CD4-positive, alpha-beta T cell (primary cell): ENCODE measurements at regions not wholly inside any gene's neighbourhood (a gene's known extent, or its start where the extent isn't known, plus 50 kb on each side); places are given as distances from the start of the nearest gene placed in this dataset.

Source experiments
- ATAC-seq: fragments of 200-7000 bp; cut with Tn5 transposase; one replicate; pipeline ENCODE4 v1.10.0; 2022; ENCODE audit warnings: mild to moderate bottlenecking; ENCODE audit not compliant: poor library complexity
- CTCF ChIA-PET: fragments of 350-600 bp; sonication (Branson Sonifier 250); formaldehyde crosslinking; loops from one replicate; lab custom pipeline; 2021; ENCODE audit warnings: antibody characterized with exemption, inconsistent platforms; lab: Charles Lee
- POLR2A ChIA-PET: fragments of 350-600 bp; sonication (Branson Sonifier 250); formaldehyde crosslinking; loops from one replicate; lab custom pipeline; 2021; ENCODE audit warnings: antibody characterized with exemption, inconsistent platforms; lab: Charles Lee
- DNase-seq, 14 experiments: peaks; one replicate each; pipeline ENCODE4 v3.0.0-alpha.2; 2013 to 2020; ENCODE audit warnings: mixed read lengths in 2 of 14
- H3K27ac ChIP-seq, 2 donors: one replicate each; pipeline versions ENCODE4 v1.5.1 to v1.7.0; 2013; ENCODE audit warnings: low read length in 2 of 2, low read depth in 1 of 2, mild to moderate bottlenecking in 1 of 2
- H3K27me3 ChIP-seq, 2 experiments: 1 replicate in 1 of 2; 2 replicates in 1 of 2; pipeline versions ENCODE4 v1.6.1 to v1.7.0; 2013; ENCODE audit warnings: low read length in 2 of 2, control low read depth in 1 of 2, mild to moderate bottlenecking in 1 of 2, moderate library complexity in 1 of 2; ENCODE audit not compliant: insufficient read depth in 2 of 2, control insufficient read depth in 1 of 2
- H3K36me3 ChIP-seq: one replicate; pipeline ENCODE4 v1.6.1; 2013; ENCODE audit warnings: low read length, control low read depth; ENCODE audit not compliant: insufficient read depth
- H3K4me1 ChIP-seq: one replicate; pipeline ENCODE4 v1.6.1; 2013; ENCODE audit warnings: low read length, control low read depth; ENCODE audit not compliant: insufficient read depth
- H3K4me3 ChIP-seq: one replicate; pipeline ENCODE4 v1.5.1; 2013; ENCODE audit warnings: mild to moderate bottlenecking, low read length, moderate library complexity
- H3K9me3 ChIP-seq, 2 experiments: 1 replicate in 1 of 2; 2 replicates in 1 of 2; pipeline versions ENCODE4 v1.6.1 to v1.7.0; 2013; ENCODE audit warnings: low read length in 2 of 2, mild to moderate bottlenecking in 2 of 2, control low read depth in 1 of 2, moderate library complexity in 1 of 2; ENCODE audit not compliant: control insufficient read depth in 1 of 2, insufficient read depth in 1 of 2
- H3K27ac Mint-ChIP-seq: one replicate; pipeline ENCODE4 v1.8.0; 2020; ENCODE audit warnings: mixed read lengths
- H3K27me3 Mint-ChIP-seq: one replicate; pipeline ENCODE4 v1.8.0; 2021; ENCODE audit warnings: mixed read lengths
- H3K36me3 Mint-ChIP-seq: one replicate; pipeline ENCODE4 v1.8.0; 2021; ENCODE audit warnings: low read depth, mixed read lengths
- H3K4me1 Mint-ChIP-seq: one replicate; pipeline ENCODE4 v1.8.0; 2021; ENCODE audit warnings: low read depth, mixed read lengths
- H3K4me3 Mint-ChIP-seq: one replicate; pipeline ENCODE4 v1.8.0; 2020; ENCODE audit warnings: mild to moderate bottlenecking, mixed read lengths
- H3K9me3 Mint-ChIP-seq: one replicate; pipeline ENCODE4 v1.8.0; 2020; ENCODE audit warnings: mixed read lengths
- intact Hi-C, 2 experiments: fragments of 100-400 bp; cut with DNase I in 1 of 2; cut with micrococcal nuclease in 1 of 2; formaldehyde crosslinking; loops; one replicate each; pipeline versions ENCODE4 v1.15.1 to v1.9.0; 2023 to 2025; cut with DNase I, micrococcal nuclease
- TF ChIP-seq, protein P1 (sequence below): fragments of 200-600 bp; IDR thresholded peaks from one replicate; pipeline ENCODE4 v1.8.0; 2022; ENCODE audit warnings: antibody characterized with exemption, mild to moderate bottlenecking

DNA sequence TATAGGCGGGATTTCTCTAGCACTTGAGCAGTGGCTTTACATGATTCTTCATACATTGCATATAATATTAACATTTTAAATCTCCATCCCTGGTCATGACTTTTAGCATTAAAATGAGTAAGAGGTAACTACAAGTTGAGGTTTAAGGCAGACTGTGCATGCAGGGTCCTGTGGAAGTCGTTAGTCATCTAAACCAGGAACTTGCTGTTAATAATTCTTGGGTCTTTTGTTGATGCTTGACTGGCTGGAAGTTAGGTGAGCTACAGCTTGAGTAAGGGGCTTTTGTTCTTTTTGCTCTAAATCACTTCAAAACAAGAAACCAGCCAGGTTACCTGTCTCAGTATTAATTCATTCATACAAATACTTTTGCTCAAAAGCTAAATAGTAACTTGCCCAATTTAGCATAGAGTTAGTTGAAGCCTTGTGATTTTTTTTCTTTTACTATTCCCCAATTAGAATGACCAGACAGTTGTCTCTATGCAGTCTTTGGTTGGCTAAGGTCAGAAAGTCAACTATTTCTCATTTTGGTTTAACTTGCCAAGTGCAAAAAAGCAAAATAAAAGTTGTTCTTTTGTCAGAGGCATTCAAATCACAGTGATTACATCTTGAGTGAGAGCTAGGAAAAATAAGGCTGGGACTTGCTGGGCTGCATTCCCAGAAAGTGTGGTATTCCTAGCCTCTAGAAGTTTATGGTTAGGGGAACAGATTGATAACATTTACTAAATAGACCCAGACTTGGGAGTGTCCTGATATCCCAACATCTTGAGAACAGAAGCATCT is 516.9 kb downstream of the PDHA2 start:
- intact Hi-C loops: no loop called here
- no peaks in the 10 kb centered on the region for H3K9me3 Mint-ChIP-seq
- Histone ChIP-seq H3K27ac (no peak overlapping the region), H3K4me1 (no peaks in the 10 kb centered on the region), H3K36me3 (no peaks in the 10 kb centered on the region), H3K9me3 (no peaks in the 10 kb centered on the region), H3K27me3 (no peaks in the 10 kb centered on the region), H3K4me3 (no peak overlapping the region)
- no peaks in the 10 kb centered on the region for H3K27me3 Mint-ChIP-seq
- ChIA-PET POLR2A (no interaction called here), CTCF (no interaction called here)
- H3K4me1 Mint-ChIP-seq: no peaks in the 10 kb centered on the region
- ATAC-seq (no peak), DNase-seq (no peak)
- no peak overlapping the region for H3K27ac Mint-ChIP-seq
- TF ChIP-seq, protein P1, sequence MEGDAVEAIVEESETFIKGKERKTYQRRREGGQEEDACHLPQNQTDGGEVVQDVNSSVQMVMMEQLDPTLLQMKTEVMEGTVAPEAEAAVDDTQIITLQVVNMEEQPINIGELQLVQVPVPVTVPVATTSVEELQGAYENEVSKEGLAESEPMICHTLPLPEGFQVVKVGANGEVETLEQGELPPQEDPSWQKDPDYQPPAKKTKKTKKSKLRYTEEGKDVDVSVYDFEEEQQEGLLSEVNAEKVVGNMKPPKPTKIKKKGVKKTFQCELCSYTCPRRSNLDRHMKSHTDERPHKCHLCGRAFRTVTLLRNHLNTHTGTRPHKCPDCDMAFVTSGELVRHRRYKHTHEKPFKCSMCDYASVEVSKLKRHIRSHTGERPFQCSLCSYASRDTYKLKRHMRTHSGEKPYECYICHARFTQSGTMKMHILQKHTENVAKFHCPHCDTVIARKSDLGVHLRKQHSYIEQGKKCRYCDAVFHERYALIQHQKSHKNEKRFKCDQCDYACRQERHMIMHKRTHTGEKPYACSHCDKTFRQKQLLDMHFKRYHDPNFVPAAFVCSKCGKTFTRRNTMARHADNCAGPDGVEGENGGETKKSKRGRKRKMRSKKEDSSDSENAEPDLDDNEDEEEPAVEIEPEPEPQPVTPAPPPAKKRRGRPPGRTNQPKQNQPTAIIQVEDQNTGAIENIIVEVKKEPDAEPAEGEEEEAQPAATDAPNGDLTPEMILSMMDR: no peak
- H3K36me3 Mint-ChIP-seq: no peaks in the 10 kb centered on the region
- H3K4me3 Mint-ChIP-seq: no peak overlapping the region

DNA sequence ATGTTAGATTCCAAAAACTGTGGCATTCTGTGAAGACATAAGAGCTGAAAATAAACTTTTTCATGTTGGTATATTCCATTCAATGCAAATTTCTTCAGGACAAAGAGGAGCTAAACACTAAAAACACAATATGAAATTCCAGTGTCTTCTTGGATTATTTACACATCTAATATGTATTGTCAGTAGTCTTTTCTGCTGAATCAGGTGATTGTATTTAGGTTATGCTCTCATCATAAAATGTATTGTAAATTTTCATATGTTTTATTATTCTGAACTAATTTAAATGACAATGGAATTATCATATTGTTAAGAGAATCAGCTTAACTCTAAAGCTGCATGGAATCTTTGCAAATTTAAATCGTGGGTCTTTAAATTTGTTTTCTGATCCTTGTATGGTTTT is 526.7 kb downstream of the PDHA2 start:
- Mint-ChIP-seq H3K27ac (no peak overlapping the region), H3K4me3 (no peak overlapping the region), H3K27me3 (no peaks in the 10 kb centered on the region), H3K4me1 (no peaks in the 10 kb centered on the region), H3K36me3 (no peaks in the 10 kb centered on the region), H3K9me3 (peaks cover 4% of the 10 kb centered on the region)
- H3K27me3 ChIP-seq: no peaks in the 10 kb centered on the region
- no peaks in the 10 kb centered on the region for H3K4me1 ChIP-seq
- ChIA-PET POLR2A (interaction anchor here (0.7 kb wide), 1 partner anchor 13 kb away, joined by 3 read pairs; no protein-coding TSS in a partner anchor), CTCF (no interaction called here)
- H3K27ac ChIP-seq: no peak overlapping the region
- TF ChIP-seq, protein P1: no peak
- intact Hi-C loops: no loop called here
- H3K36me3 ChIP-seq: no peaks in the 10 kb centered on the region
- H3K9me3 ChIP-seq: no peaks in the 10 kb centered on the region
- no peak overlapping the region for H3K4me3 ChIP-seq
- DNase-seq: no peak
- no peak for ATAC-seq

DNA sequence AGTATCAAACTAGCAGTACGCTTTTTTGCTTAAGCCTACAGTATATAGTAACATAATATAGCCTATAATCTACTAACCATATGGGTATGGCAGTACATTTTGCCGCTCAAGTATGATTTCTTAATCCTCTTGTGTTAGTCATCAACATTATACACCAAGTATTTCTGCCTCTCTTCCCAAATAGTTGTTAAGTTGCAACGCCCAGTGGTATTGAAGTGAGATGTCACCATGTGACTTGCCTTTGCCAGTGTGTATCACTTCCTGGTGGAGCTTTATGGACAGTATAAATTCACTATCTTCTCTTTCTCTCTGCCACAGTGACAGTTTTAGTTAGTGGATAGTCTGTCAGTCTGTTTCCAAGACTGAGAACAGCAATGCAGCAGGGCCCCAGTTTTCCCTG is 535.5 kb downstream of the PDHA2 start:
- Histone ChIP-seq H3K36me3 (no peaks in the 10 kb centered on the region), H3K9me3 (no peaks in the 10 kb centered on the region), H3K4me1 (no peaks in the 10 kb centered on the region), H3K4me3 (no peak overlapping the region), H3K27ac (no peak overlapping the region), H3K27me3 (no peaks in the 10 kb centered on the region)
- H3K27me3 Mint-ChIP-seq: no peaks in the 10 kb centered on the region
- no peak for ATAC-seq
- CTCF ChIA-PET: no interaction called here
- H3K4me3 Mint-ChIP-seq: no peak overlapping the region
- no peak for DNase-seq
- TF ChIP-seq, protein P1: no peak
- H3K27ac Mint-ChIP-seq: no peak overlapping the region
- H3K4me1 Mint-ChIP-seq: no peaks in the 10 kb centered on the region
- H3K36me3 Mint-ChIP-seq: no peaks in the 10 kb centered on the region
- intact Hi-C loops: no loop called here
- peaks cover 6% of the 10 kb centered on the region for H3K9me3 Mint-ChIP-seq
- POLR2A ChIA-PET: no interaction called here
